Colon (tissue), 2 donors: ENCODE measurements at regions not wholly inside any gene's neighbourhood (a gene's known extent, or its start where the extent isn't known, plus 50 kb on each side); places are given as distances from the start of the nearest gene placed in this dataset.
"Not testable (repeated sequence)": the region's sequence is repeated elsewhere in the genome, so short reads cannot be mapped to it uniquely, and the experiment has no call there.

ENCODE experiments used
- FAIRE-seq: peaks from 2 replicates; lab custom pipeline; 2012; peaks lifted over from hg19 to GRCh38; lab: Jason Lieb, UNC
- donor health status: control.
- donor health status: control.

DNA sequence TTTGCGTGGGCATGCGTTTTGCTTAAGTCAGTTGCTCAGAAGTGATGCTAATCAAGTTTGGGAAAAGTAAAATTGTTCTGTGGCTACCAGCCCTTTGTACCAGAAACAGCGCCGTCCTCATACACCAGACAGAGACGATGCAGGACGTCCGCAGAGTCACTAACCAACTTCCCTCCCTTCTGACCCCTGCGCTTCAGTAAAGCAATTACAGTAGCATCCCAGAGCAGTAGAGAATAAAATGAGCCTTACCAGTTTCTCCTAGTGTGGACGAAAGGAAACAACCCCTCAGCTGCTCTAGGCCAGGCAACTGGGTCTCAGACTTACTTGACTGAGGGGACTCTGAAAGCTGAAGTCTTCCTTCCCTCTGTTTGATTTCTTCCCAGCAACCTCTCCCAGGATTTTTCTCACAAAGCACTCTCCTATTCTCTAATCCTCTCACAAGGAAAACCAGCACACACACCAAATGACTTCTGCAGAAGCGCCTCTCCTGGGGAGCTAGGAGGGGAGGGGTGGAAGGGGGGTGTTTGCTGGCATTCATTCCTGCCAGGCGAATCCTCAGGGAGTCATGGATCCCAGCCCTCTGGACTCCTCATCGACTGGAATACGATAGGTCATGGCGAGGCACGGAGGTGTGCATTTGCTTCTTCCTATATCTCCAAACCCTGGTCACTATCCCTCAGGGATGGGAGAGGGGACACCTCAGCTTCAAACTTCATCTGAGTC, 56.0 kb upstream of the MID1 start:
- no peak for FAIRE-seq

DNA sequence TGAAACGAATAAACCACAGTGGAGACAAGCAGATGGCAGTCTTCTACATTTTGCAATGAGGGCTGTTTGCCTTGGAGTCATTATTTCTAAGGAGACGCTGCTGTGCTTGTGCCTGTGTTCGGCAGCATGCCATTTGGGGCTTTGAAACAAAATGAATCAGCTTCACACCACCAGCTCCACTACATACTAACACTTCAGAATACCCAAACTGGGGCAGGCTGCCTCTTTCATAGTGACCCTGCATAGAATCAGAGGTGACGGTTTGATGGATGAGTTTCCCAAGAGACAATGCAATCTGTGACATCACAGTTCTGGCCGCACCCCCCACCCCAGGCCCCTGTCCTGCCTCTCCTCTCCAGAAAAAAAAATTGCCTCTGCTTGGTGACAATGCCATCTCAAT, 57.1 kb upstream of the MID1 start:
- FAIRE-seq: no peak

DNA sequence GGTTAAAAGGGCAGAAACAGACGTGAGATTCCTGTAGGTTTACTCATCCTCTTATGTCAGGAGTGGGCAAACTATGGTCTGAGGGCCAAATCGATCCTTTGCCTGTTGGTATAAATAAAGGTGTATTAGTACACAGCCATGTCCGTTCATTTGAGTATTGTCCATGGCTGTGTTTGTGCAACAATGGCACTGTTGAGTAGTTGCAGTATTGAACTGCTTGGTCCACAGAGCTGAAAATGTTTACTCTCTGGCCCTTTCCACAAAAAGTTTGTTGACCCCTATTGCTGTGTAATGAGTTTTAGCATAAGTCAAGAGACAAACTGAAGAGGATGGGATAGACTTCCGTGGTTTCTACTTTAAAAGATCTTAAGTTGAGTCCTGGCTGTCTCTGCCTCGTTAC, 59.0 kb upstream of the MID1 start:
- FAIRE-seq: no peak

DNA sequence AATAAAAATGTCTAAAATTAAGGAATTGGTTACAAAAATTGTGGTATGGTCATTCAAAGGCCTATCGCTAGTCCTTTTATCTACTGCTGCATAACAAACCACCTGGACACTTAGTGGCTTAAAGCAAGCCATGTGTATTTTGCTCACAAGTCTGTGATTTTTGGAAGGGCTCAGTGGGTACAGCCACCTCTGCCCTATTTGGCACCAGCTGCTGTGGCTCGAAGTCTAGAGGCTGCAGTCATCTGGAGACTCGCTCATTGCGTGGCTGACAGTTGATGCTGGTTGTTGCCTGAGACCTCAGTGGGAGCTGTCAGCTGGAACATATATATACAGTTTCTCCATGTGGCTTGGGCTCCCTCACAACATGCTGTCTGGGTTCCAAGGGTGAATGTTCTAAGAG, 60.8 kb upstream of the MID1 start:
- FAIRE-seq: no peak

DNA sequence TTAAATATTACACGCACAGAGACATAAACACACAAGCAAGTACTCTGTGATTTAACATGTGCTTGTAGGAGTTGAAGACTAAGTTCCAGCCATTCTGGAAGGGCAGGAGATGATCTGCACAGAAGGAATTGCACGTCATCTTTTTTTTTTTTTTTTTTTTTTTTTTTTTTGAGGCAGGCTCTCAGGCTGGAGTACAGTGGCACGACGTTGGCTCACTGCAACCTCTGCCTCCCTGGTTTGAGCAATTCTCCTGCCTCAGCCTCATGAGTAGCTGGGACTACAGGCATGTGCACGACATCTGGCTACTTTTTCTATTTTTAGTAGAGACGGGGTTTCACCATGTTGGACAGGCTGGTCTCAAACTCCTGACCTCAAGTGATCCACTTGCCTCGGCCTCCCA, 63.2 kb upstream of the MID1 start:
- FAIRE-seq: not testable (repeated sequence)

DNA sequence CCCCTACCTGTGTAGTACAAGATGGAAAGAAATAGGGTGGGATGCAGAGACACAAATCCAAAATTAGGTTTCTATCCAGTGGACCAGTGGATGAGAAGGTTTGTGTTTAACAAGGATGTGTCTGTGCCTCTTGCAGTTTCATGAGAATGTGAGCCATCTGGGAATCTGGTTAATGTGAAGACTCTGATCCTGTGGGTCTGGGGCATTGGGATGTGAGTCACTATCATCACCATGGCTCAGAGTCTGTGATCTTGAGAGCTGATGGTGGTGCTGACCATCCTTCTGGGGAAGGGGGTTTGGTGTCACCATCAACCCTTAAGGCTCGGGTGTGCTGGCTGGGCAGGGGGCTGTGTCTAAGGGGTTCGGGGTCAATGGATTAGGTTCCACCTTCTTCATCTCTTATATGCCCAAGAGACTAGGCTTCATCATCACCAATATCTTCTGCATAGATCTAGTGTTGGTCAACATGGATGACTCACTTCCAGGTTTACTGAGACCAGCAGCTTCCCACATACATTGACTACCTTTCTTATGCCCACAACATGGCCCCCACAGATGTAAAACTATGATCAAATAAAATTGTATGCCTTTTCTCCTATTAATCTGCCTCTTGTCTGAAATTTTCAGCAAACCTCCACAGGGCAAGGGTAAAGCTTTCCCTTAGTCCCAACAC, 65.7 kb upstream of the MID1 start:
- no peak for FAIRE-seq

DNA sequence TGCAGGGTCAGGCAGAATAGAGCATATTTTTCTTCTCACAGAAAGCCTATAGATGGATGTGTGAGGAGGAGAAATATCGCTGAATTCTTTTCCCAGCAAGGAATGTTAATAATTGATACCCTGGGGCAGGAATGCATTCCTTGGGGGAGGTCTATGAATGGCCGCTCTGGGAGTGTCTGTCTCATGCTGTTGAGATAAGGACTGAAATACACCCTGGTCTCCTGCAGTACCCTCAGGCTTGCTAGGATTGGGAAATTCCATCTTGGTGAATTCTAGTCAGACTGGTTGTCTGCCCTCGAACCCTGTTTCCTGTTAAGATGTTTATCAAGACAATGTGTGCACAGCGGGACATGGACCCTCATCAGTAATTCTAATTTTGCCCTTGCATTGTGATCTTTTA, 71.4 kb upstream of the MID1 start:
- not testable (repeated sequence) for FAIRE-seq

DNA sequence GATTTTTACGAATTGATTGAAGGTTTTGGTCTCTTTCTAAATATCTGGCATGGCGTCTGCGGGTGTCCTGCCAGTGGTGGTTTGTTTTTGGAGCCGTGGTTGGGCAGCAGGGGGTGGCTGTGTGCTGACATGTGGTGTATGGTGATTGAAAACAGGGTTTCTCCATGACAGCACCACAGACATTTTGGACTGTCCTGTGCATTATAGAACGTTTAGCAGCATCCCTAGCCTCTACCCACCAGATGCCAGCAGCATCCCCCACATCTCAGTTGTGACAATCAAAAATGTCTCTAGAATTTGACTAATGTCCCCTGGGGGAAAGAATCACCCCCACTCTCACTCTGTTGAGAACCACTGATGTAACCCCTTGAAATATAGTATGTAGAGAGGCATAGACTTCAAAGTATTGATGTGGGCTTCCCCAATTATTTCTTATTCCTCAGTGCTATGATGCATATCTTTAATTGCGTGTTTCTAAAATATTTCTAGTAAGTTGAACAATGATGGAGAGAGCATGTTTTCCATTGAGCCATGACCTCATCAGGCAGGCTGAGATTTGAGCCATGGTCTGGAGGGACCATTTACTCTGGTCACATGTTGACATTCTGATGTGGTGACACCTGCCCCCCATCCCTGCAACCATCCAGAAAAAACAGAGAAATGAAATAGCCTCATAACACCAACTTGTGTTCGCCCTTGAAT, 77.4 kb upstream of the MID1 start:
- FAIRE-seq: no peak

DNA sequence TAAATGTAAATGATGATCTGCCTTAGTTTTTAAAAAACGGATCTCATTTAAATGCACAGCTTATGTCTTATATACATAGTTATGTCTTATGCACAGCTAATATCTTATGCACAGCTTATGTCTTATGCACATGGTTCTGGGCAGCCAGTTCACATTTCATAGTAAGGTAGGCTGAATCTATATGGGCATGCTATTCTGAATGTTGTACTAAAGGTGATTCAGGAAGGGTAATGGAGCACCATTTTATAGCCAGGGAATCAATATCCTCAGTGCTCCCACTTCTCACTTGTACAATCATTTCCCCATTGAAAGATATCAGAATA, 77.9 kb upstream of the MID1 start:
- no peak for FAIRE-seq

DNA sequence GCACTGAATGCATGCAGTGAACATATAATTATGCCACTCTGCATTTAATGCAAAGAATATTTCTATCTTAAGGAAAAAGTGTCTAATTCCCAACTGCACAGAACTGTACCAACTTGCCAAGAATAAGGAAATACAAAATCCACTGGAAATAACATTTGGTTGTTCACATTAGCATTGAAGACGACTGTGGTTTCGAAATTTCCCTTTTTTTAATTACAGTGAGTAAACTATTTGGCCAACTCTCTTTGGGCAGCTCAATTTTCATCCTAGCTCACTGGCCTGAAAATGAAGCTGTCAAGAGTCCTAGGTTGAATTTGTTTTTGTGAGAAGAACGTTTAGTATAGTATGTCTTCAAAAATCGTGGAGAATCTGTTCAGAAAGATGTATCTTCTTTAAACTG, 81.6 kb upstream of the MID1 start:
- FAIRE-seq: no peak

DNA sequence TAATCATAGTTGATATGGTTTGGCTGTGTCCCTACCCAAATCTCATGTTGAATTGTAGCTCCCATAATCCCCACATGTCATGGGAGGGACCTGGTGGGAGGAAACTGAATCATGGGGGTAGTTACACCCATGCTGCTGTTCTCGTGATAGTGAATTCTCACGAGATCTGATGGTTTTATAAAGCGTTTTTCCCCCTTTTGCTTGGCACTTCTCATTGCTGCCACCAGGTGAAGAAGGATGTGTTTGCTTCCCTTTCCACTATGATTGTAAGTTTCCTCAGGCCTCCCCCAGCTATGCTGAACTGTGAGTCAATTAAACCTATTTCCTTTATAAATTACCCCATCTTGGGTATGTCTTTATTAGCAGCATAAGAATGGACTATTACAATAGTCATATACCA, 86.0 kb upstream of the MID1 start:
- not testable (repeated sequence) for FAIRE-seq

DNA sequence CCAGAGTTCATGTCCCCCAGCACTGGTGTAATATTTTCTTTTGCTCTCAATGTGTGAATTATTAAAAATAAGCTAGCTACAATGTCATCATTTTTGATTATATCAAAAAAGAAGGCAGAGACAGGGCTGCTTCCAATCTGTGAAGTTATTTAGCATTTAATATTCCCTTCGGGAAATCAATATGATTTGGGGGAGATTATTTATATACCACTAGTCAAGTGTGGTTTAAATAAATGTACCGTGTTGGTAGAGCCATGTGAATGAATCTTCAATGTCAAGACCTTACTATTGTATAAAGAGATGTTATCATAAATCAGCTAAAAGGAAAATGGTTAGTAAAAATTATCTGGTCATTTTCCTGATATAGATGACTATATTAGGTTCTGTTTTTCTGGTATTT, 87.4 kb upstream of the MID1 start:
- peak; percentile 88 for FAIRE-seq

DNA sequence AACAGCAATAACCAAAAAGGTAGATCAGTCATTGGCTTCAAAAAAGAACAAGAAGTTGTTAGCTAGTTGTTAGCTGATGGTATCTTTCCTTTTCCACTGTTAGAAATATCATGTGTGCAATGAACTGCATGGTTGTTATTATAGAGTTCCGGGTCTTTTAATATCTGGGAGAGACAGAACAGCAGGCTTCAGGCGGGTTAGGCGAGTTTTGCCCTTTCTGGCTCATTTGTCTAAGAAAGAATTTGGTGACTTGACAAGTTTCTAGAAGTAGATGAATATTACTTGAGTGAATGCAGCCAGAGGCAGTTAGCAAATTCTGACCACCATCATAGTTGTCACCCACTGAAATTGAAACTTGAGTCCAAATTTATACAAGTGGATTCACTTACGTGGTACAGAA, 88.9 kb upstream of the MID1 start:
- FAIRE-seq: no peak

DNA sequence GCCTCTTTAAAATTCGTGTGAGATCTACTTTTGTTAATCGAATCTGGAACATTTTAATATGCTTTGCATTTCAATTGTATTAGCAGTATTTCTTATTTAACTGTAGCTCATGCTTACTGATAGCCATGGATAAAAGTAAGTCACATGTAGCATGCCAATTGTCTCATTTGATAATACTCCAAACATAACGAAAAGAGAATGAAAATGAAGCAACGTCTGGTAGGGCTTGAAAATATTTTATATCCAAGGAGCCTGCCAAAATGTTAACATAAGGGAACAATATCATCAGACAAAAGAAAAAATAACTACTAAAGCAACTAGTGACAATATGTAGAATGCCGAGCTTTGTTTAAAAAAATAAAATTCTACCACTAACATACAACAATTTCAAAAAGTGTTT, 94.1 kb upstream of the MID1 start:
- FAIRE-seq: peak; percentile 45

DNA sequence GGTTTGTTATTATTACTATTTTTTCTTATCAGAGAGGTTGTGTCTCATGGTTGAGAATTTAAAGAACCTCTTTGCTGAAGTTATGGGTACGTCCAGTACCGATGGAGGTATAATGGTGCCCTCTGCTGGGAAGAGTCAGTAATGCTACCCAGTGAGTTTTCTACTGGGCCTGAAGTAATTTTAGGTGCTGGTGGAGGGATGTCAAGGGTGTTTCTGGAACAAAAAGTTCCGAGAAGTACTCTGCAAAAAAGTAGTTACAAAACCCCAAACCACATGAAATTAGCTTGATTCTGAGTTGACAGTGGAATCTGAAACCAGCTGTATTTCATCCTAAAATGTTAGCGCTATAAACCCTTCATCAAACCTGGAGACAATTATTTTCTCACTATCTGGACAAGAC, 102.5 kb upstream of the MID1 start:
- FAIRE-seq: peak; percentile 87

DNA sequence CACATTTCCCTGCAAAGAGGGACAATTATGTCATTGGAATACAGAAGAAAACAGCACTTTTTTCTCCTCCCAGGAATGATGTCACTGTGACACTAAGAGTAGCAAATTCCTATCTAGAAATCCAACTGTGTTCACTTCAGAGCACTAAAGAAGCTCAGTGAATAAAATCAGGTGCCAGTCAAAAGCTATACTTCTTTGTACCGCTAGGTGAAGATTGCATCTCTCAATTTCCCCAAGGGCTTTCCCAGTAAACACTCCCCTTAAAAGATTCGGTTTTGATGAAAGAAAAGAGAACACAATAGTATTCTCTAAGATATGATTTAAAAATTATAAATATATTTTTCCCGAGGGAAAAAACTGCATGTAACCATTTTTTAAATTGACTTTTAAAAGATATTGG, 104.7 kb upstream of the MID1 start:
- FAIRE-seq: peak; percentile 38

DNA sequence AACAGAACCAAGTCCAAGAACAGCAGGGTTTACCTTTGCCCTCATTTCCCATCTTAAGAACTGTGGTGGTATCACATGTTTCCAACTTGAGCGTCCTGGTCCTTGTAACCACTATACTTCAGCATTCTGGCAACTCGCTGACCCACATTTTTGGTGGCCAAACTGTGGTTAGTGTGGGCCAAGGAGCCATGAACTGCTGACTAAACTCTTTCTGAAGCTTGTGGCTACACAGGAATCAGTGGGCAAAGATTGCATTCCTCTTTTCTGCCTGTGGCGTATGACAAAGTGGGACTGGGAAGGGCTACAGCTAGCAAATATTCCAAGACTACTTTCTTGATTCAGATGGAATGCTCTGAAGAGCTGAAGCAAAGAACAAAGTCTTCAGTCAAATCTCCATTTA, 106.3 kb upstream of the MID1 start:
- FAIRE-seq: no peak

DNA sequence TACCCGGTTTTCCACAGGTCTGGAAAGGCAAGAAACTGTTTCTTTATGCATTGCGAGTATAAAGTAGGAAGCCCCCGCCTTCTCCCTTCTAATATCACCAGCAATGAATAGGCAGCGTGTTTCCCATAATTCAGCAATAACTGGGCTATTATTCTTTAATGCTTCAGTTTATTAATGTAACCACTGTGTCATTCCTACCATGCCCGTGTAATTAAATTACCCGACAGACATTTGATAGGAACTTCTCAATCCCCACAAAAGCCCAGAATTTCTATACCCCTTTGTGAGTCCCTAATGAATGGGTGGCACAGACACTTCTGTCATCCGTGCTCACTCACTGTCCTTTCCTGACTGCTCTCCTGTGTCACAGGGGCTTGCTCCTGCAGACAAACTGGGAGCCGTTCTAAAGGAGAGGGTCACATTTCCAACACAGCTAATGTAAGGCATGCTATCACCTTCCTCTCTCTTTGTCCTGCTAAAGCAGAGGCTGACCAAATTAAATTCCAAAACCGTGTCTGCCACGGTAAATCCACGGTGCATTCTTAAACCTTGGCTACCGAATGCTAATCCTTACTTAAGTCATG, 108.5 kb upstream of the MID1 start:
- FAIRE-seq: no peak

DNA sequence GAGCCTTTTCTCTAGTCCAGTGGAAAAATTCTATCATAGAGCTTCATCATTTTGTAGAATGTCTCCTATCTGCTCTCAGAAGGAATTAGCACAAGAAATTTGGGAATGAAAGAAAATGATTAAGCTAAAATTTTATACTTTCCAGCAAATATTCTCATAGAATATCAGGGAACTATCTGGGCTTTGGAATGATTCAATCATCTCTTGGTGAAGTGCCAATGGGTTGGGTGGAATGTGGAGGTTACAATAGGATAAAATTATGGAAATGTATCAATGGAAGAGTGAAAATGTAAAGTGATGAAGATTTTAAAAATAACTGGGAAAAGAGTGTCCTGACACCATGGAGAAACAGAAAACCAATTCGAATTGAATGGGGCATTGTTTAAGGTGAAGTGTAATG, 119.0 kb upstream of the MID1 start:
- no peak for FAIRE-seq

DNA sequence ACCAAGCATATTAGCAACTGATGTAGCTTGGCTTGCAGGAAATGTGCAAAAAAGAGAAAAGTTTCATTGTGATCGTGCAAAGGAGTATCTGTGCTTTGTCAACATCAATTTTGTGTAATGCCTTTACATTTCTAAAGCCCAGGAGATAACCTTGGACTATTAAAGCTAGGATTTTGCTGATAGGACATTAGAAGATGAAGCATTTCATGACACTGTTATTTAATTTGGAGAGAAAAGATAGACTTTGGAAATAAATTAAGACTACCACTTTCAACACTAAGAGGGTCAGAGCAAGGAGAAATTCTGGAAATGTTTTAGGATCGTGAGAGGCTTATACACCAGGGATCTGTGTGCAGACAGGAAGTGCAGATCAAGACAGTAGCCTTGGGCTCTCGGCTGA, 120.6 kb upstream of the MID1 start:
- FAIRE-seq: no peak

DNA sequence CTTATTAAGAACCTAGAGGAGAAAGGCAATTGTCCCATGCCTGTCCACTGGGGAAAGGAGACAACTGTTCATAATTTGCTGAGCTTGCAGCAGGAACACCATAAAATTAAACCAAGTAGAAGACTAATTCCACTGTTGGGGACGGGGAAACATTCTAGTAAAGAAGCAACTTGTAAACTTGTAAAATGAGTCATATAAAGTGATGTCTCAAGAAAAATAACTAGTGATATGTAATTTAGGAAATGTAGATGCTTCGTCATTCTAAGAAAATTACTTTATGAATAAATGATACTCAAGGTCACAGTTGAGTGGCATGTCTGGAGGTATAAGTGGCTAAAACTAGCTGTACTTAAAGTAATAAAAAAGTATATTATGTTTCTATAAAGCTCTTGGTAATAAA, 121.2 kb upstream of the MID1 start:
- FAIRE-seq: peak; percentile 94

DNA sequence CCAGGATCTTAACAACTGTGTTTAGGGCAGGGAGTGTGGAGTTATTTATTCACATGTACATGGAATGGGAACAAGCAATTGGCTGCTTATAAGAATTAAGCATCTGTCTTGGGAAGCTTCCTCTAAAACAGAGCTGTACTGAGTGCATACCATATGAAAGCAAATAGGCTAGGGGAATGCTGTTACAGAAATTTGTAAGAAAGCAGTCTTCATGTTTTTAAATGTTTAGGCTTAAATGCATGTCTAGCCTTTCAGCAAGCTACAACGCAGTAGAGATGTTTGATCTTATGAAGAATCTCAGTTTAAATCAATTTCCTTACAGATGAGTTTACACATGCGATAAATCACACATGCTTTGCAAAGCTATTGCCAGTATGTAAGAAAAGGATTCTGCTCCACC, 123.1 kb upstream of the MID1 start:
- no peak for FAIRE-seq

DNA sequence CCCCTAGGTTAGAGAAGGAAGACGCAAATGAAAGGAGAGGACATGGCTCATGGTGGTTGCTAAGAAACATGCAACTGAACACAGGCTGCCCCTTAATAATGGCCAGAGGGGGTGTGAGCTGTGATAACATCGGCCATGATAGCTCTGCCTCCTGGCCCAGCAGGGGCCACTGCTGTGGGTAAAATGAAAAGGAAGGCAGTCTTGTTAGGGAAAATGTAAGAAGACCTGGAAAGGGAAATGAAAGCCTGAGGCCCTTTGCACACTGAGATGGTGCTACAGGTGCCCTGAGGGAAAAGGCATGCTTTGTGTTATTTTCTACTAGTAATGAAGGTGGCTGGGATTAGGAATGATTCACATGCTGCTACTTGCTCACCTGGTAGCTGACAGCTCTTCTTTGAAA, 123.6 kb upstream of the MID1 start:
- FAIRE-seq: no peak
